Loucy (cell line): ENCODE measurements at regions not wholly inside any gene's neighbourhood (a gene's known extent, or its start where the extent isn't known, plus 50 kb on each side); places are given as distances from the start of the nearest gene placed in this dataset.
"Not testable (repeated sequence)": the region's sequence is repeated elsewhere in the genome, so short reads cannot be mapped to it uniquely, and the experiment has no call there.

Source experiments
- H2AFZ ChIP-seq: fragments of 200-600 bp; sonication (generic); 2 replicates; pipeline ENCODE4 v1.6.0; 2016; ENCODE audit warnings: antibody characterized with exemption, mild to moderate bottlenecking, low read length, moderate library complexity
- H3F3A ChIP-seq: fragments of 200-600 bp; 2 replicates; pipeline ENCODE4 v1.6.0; 2016; ENCODE audit warnings: antibody characterized with exemption, low read depth, mild to moderate bottlenecking
- H3K27me3 ChIP-seq: fragments of 200-600 bp; sonication (generic); 2 replicates; pipeline ENCODE4 v1.6.1; 2014; ENCODE audit warnings: low read length, mild to moderate bottlenecking; ENCODE audit not compliant: insufficient read depth, poor library complexity, severe bottlenecking
- H3K36me3 ChIP-seq: fragments of 200-600 bp; sonication (generic); 2 replicates; pipeline ENCODE4 v1.6.1; 2016; ENCODE audit warnings: low read length; ENCODE audit not compliant: insufficient read depth
- H3K4me1 ChIP-seq: fragments of 200-600 bp; sonication (generic); 2 replicates; pipeline ENCODE4 v1.5.1; 2014; ENCODE audit warnings: low read length, mild to moderate bottlenecking; ENCODE audit not compliant: insufficient read depth, poor library complexity, severe bottlenecking
- H3K4me2 ChIP-seq: fragments of 200-600 bp; sonication (generic); 2 replicates; pipeline ENCODE4 v1.6.0; 2014; ENCODE audit warnings: antibody characterized with exemption, low read length, low read depth, mild to moderate bottlenecking; ENCODE audit not compliant: poor library complexity, severe bottlenecking
- H3K4me3 ChIP-seq: fragments of 200-600 bp; sonication (generic); 2 replicates; pipeline ENCODE4 v1.5.1; 2014; ENCODE audit warnings: low read length, mild to moderate bottlenecking, mixed read lengths; ENCODE audit not compliant: poor library complexity, severe bottlenecking
- H3K79me2 ChIP-seq: fragments of 200-600 bp; sonication (generic); 2 replicates; pipeline ENCODE4 v1.6.1; 2014; ENCODE audit warnings: low read length; ENCODE audit not compliant: insufficient read depth
- H3K9ac ChIP-seq: fragments of 200-600 bp; sonication (generic); 2 replicates; pipeline ENCODE4 v1.6.0; 2014; ENCODE audit warnings: mild to moderate bottlenecking, low read depth, low read length, moderate library complexity; ENCODE audit not compliant: poor library complexity, severe bottlenecking
- H3K9me2 ChIP-seq: fragments of 200-600 bp; sonication (generic); replicated peaks from 2 replicates; pipeline ENCODE4 v1.6.1; 2016; ENCODE audit warnings: low read depth, low read length, mixed read lengths
- H3K9me3 ChIP-seq: fragments of 200-600 bp; sonication (generic); 2 replicates; pipeline ENCODE4 v1.6.1; 2014; ENCODE audit warnings: mild to moderate bottlenecking, antibody characterized with exemption, low read length, low read depth; ENCODE audit not compliant: insufficient read depth
- H4K20me1 ChIP-seq: fragments of 200-600 bp; sonication (generic); 2 replicates; pipeline ENCODE4 v1.6.0; 2014; ENCODE audit warnings: antibody characterized with exemption, low read length, mild to moderate bottlenecking; ENCODE audit not compliant: insufficient read depth, poor library complexity, severe bottlenecking
- CTCF ChIP-seq: fragments of 200-600 bp; sonication (generic); conservative IDR thresholded peaks from 2 replicates; pipeline ENCODE4 v1.5.1; 2014; ENCODE audit warnings: mild to moderate bottlenecking, antibody characterized with exemption, low read length
- EZH2phosphoT487 ChIP-seq: fragments of 200-600 bp; IDR thresholded peaks from 2 replicates; pipeline ENCODE4 v1.6.1; 2018; ENCODE audit warnings: antibody characterized with exemption, mild to moderate bottlenecking, moderate library complexity, borderline replicate concordance

- Histone ChIP-seq H3K79me2 (no peaks in the 10 kb centered on the region), H2AFZ (no peak overlapping the region), H3K27me3 (no peaks in the 10 kb centered on the region), H3K4me1 (no peaks in the 10 kb centered on the region), H4K20me1 (no peaks in the 10 kb centered on the region), H3K4me3 (no peak overlapping the region), H3K4me2 (no peak overlapping the region), H3F3A (no peaks in the 10 kb centered on the region), H3K9ac (no peak overlapping the region), H3K9me2 (no peaks in the 10 kb centered on the region), H3K36me3 (no peaks in the 10 kb centered on the region), H3K9me3 (no peaks in the 10 kb centered on the region)
- TF ChIP-seq EZH2phosphoT487 (no peak), CTCF (no peak)
These were observed 236.8 kb upstream of the CNR1 start for GRCh38 chr6:88402909-88403308.

- not testable (repeated sequence) for H3F3A ChIP-seq, H4K20me1 ChIP-seq, H3K27me3 ChIP-seq, H3K79me2 ChIP-seq, H3K4me3 ChIP-seq, H3K9me2 ChIP-seq, H2AFZ ChIP-seq, H3K9me3 ChIP-seq, H3K36me3 ChIP-seq, H3K9ac ChIP-seq, H3K4me1 ChIP-seq, H3K4me2 ChIP-seq
These were observed 224.9 kb upstream of the CNR1 start for GRCh38 chr6:88390998-88391397.

GRCh38 chr6:88388589-88388988 is 222.4 kb upstream of the CNR1 start:
- Histone ChIP-seq H3K4me1 (no peaks in the 10 kb centered on the region), H3K4me2 (no peak overlapping the region), H3K27me3 (no peaks in the 10 kb centered on the region), H3K9me2 (no peaks in the 10 kb centered on the region), H3F3A (no peaks in the 10 kb centered on the region), H3K79me2 (no peaks in the 10 kb centered on the region), H3K9ac (no peak overlapping the region), H2AFZ (no peak overlapping the region), H3K4me3 (no peak overlapping the region), H4K20me1 (no peaks in the 10 kb centered on the region), H3K36me3 (no peaks in the 10 kb centered on the region), H3K9me3 (no peaks in the 10 kb centered on the region)
- TF ChIP-seq EZH2phosphoT487 = no peak
- TF ChIP-seq CTCF = no peak

- no peaks in the 10 kb centered on the region for H3K9me3 ChIP-seq
- no peaks in the 10 kb centered on the region for H4K20me1 ChIP-seq
- H3K4me1 ChIP-seq = no peaks in the 10 kb centered on the region
- no peak overlapping the region for H3K4me2 ChIP-seq
- no peaks in the 10 kb centered on the region for H3K27me3 ChIP-seq
- no peaks in the 10 kb centered on the region for H3K36me3 ChIP-seq
- TF ChIP-seq CTCF (no peak), EZH2phosphoT487 (no peak)
- H3K9ac ChIP-seq = no peak overlapping the region
- H3K4me3 ChIP-seq = no peak overlapping the region
- H2AFZ ChIP-seq = no peak overlapping the region
- no peaks in the 10 kb centered on the region for H3K79me2 ChIP-seq
- H3K9me2 ChIP-seq = no peaks in the 10 kb centered on the region
- H3F3A ChIP-seq = no peaks in the 10 kb centered on the region
These were observed 220.0 kb upstream of the CNR1 start for GRCh38 chr6:88386167-88386566.
